ENCODE measurements at regions not wholly inside any gene's neighbourhood (a gene's known extent, or its start where the extent isn't known, plus 50 kb on each side); places are given as distances from the start of the nearest gene placed in this dataset.

DNA sequence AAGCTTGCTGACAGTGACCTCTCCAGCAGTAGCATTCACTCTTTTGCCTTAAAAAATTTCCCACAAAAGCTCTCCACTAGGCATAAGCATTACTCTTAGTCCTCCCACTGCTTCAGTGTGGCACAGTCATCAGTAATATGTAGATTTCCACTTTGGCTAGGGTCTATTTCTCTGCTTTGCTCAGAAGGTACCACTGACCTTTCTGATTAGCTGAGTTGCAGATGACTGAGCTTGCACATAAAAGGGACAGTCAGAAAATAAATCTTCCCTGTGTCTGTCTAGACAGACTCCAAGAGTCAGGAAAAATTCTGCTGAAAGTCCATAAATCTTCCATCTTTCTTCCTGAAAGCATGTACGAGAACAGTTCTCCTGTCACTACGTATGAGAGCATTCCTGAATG, 56.6 kb upstream of the APP start:
- Histone ChIP-seq H3K4me3 (no peak overlapping the region), H3K9me3 (no peaks in the 10 kb centered on the region), H3K27ac (no peak overlapping the region), H3K4me1 (no peaks in the 10 kb centered on the region), H3K36me3 (no peaks in the 10 kb centered on the region), H3K27me3 (no peaks in the 10 kb centered on the region)
- TF ChIP-seq POLR2A (IDR thresholded peaks at IDR 0.05) (no peak), EP300 (IDR thresholded peaks at IDR 0.05) (no peak), POLR2AphosphoS5 (IDR thresholded peaks at IDR 0.05) (no peak)
- TF ChIP-seq, protein P1, sequence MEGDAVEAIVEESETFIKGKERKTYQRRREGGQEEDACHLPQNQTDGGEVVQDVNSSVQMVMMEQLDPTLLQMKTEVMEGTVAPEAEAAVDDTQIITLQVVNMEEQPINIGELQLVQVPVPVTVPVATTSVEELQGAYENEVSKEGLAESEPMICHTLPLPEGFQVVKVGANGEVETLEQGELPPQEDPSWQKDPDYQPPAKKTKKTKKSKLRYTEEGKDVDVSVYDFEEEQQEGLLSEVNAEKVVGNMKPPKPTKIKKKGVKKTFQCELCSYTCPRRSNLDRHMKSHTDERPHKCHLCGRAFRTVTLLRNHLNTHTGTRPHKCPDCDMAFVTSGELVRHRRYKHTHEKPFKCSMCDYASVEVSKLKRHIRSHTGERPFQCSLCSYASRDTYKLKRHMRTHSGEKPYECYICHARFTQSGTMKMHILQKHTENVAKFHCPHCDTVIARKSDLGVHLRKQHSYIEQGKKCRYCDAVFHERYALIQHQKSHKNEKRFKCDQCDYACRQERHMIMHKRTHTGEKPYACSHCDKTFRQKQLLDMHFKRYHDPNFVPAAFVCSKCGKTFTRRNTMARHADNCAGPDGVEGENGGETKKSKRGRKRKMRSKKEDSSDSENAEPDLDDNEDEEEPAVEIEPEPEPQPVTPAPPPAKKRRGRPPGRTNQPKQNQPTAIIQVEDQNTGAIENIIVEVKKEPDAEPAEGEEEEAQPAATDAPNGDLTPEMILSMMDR (IDR thresholded peaks at IDR 0.05), result no peak
- 79 to 83% methylated on average over 2 of the region's 2 CpGs for WGBS, 2 donors
- ATAC-seq (ENCODE audit: low FRiP score in 2 of 2) (no peak), DNase-seq (no peak)

DNA sequence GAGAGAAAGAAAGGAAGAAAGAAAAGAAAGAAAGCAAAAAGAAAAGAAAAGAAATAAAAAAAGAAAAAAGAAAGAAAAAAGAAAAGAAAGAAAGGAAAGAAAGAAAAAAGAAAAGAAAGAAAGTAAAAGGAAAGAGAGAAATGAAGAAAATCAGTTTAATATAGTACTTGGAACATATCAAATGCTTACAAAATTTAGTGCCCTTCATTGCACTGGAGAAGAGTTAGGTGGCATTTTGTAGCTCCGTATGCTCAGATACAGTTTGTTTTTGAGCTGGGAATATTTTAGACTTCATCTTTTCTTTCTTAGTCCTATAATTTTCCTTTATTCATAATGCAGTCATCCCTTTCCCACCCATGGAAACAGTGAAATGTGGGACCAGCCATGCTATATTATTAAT, 56.2 kb upstream of the APP start:
- Histone ChIP-seq H3K27me3 (no peaks in the 10 kb centered on the region), H3K4me3 (no peak overlapping the region), H3K36me3 (no peaks in the 10 kb centered on the region), H3K9me3 (no peaks in the 10 kb centered on the region), H3K27ac (no peak overlapping the region), H3K4me1 (no peaks in the 10 kb centered on the region)
- no peak for DNase-seq
- TF ChIP-seq, protein P1 (IDR thresholded peaks at IDR 0.05), result no peak
- no peak for TF ChIP-seq POLR2AphosphoS5 (IDR thresholded peaks at IDR 0.05)
- no peak for TF ChIP-seq POLR2A (IDR thresholded peaks at IDR 0.05)
- TF ChIP-seq EP300 (IDR thresholded peaks at IDR 0.05), result no peak
- no peak for ATAC-seq (ENCODE audit: low FRiP score in 2 of 2)
- 96 to 100% methylated on average over 1 of the region's 1 CpG for WGBS, 2 donors

DNA sequence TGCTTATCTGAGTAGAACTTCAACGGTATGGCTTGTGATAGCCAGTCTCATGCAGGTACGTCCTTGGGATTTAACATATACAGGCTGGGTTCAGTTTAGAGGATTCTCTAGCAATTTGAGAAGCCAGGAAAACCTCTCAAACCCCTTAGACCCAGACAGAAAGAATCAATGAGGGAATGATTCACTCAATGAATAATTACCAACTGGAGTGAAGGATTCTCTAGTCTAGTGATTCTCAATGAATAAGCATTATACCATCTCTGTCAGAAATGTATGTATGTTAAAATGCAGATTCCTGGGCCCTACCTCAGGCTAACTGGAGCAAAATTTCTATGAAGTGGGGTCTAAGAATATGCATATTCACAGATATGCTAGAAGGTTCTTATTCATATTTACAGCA, 54.5 kb upstream of the APP start:
- ATAC-seq (ENCODE audit: low FRiP score in 2 of 2), result no peak
- TF ChIP-seq, protein P1 (IDR thresholded peaks at IDR 0.05), result no peak
- TF ChIP-seq POLR2AphosphoS5 (IDR thresholded peaks at IDR 0.05), result no peak
- TF ChIP-seq EP300 (IDR thresholded peaks at IDR 0.05), result no peak
- no peak for TF ChIP-seq POLR2A (IDR thresholded peaks at IDR 0.05)
- WGBS, 2 donors, result 93 to 94% methylated on average over 2 of the region's 2 CpGs
- H3K36me3 ChIP-seq, result no peaks in the 10 kb centered on the region
- no peaks in the 10 kb centered on the region for H3K9me3 ChIP-seq
- H3K4me1 ChIP-seq, result no peaks in the 10 kb centered on the region
- no peak overlapping the region for H3K4me3 ChIP-seq
- H3K27me3 ChIP-seq, result no peaks in the 10 kb centered on the region
- H3K27ac ChIP-seq, result no peak overlapping the region
- no peak for DNase-seq

DNA sequence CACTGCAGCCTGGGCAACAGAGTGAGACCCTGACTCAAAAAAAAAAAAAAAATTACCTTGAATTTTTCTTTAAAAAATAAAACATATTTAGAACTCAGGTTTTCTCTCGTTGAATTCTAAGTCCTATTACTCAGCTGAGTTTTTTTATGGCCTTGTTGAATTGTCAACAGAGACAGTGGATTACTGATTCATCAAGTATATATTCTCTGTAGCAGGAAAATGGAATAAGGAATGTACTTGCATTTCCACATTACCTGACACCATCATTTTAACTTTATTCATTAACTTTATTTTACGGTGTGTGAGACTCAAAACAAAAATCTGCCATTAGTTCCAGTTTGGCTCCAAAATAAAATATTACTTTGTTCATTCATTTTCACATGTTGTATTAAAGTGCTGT, 53.8 kb upstream of the APP start:
- Histone ChIP-seq H3K27me3 (no peaks in the 10 kb centered on the region), H3K27ac (no peak overlapping the region), H3K4me3 (no peak overlapping the region), H3K4me1 (no peaks in the 10 kb centered on the region), H3K36me3 (no peaks in the 10 kb centered on the region), H3K9me3 (no peaks in the 10 kb centered on the region)
- ATAC-seq (ENCODE audit: low FRiP score in 2 of 2) (no peak), DNase-seq (no peak)
- TF ChIP-seq POLR2A (IDR thresholded peaks at IDR 0.05), result no peak
- no peak for TF ChIP-seq EP300 (IDR thresholded peaks at IDR 0.05)
- WGBS, 2 donors, result 91 to 95% methylated on average over 2 of the region's 2 CpGs
